IMR-90 (cell line): ENCODE measurements at regions not wholly inside any gene's neighbourhood (a gene's known extent, or its start where the extent isn't known, plus 50 kb on each side); places are given as distances from the start of the nearest gene placed in this dataset.

Experiments used
- ATAC-seq: fragments of 200-7000 bp; cut with Tn5 transposase; 2 replicates; pipeline ENCODE4 v1.9.1; 2020; ENCODE audit warnings: low read depth, mild to moderate bottlenecking, moderate library complexity
- BruUV-seq: library from RNA; stranded (reverse); fragments of 400-500 nt; replicated peaks from 2 replicates; lab custom pipeline; 2021; lab: Mats Ljungman, UMichigan
- CTCF ChIA-PET: fragments of 300-600 bp; formaldehyde crosslinking; extraction: SDS; loops from one replicate; lab custom pipeline; 2021; ENCODE audit warnings: antibody characterized with exemption; lab: Yijun Ruan, JAX
- POLR2A ChIA-PET: fragments of 300-600 bp; sonication (Branson Sonifier 250); formaldehyde crosslinking; loops from one replicate; lab custom pipeline; 2022; ENCODE audit warnings: antibody characterized with exemption; ENCODE audit not compliant: unreplicated experiment; lab: Charles Lee
- DNase-seq: peaks from one replicate; pipeline ENCODE4 v3.0.0; 2013
- H2AFZ ChIP-seq: replicated peaks from 2 replicates; pipeline ENCODE3; 2013; ENCODE audit warnings: low read length, mild to moderate bottlenecking; ENCODE audit not compliant: poor library complexity
- H2AK5ac ChIP-seq: 2 replicates; pipeline ENCODE4 v1.6.1; 2013; ENCODE audit warnings: low read depth, low read length, inconsistent platforms
- H2AK9ac ChIP-seq: replicated peaks from 2 replicates; pipeline ENCODE3; 2013; ENCODE audit warnings: mild to moderate bottlenecking, low read depth, low read length, moderate library complexity; ENCODE audit not compliant: poor library complexity
- H2BK120ac ChIP-seq: 2 replicates; pipeline ENCODE4 v1.6.1; 2013; ENCODE audit warnings: low read depth, low read length, inconsistent platforms
- H2BK15ac ChIP-seq: 3 replicates; pipeline ENCODE4 v1.6.1; 2013; ENCODE audit warnings: low read depth, low read length, inconsistent platforms
- H2BK20ac ChIP-seq: 2 replicates; pipeline ENCODE4 v1.6.1; 2013; ENCODE audit warnings: low read depth, mild to moderate bottlenecking, inconsistent platforms, low read length, moderate library complexity
- H2BK5ac ChIP-seq: 2 replicates; pipeline ENCODE4 v1.6.1; 2013; ENCODE audit warnings: mild to moderate bottlenecking, low read depth, low read length, inconsistent platforms; ENCODE audit not compliant: poor library complexity, severe bottlenecking
- H3K14ac ChIP-seq: replicated peaks from 2 replicates; pipeline ENCODE4 v1.6.1; 2013; ENCODE audit warnings: low read depth, low read length, inconsistent platforms
- H3K18ac ChIP-seq: 2 replicates; pipeline ENCODE4 v1.6.1; 2013; ENCODE audit warnings: low read depth, low read length, control low read depth
- H3K23ac ChIP-seq: 2 replicates; pipeline ENCODE4 v1.6.1; 2013; ENCODE audit warnings: low read depth, low read length, inconsistent platforms
- H3K27ac ChIP-seq: 2 replicates; pipeline ENCODE4 v1.5.1; 2013; ENCODE audit warnings: mild to moderate bottlenecking, control low read depth, low read length; ENCODE audit not compliant: insufficient read depth
- H3K27me3 ChIP-seq: 2 replicates; pipeline ENCODE4 v1.6.1; 2013; ENCODE audit warnings: low read length; ENCODE audit not compliant: control insufficient read depth, insufficient read depth
- H3K36me3 ChIP-seq: 2 replicates; pipeline ENCODE4 v1.6.1; 2013; ENCODE audit warnings: low read length, mixed read lengths; ENCODE audit not compliant: control insufficient read depth, insufficient read depth
- H3K4ac ChIP-seq: 2 replicates; pipeline ENCODE4 v1.6.1; 2013; ENCODE audit warnings: low read depth, low read length, inconsistent platforms
- H3K4me1 ChIP-seq: 2 replicates; pipeline ENCODE4 v1.6.1; 2013; ENCODE audit warnings: low read length, mixed read lengths; ENCODE audit not compliant: control insufficient read depth, insufficient read depth
- H3K4me2 ChIP-seq: 2 replicates; pipeline ENCODE4 v1.6.1; 2013; ENCODE audit warnings: low read depth, mild to moderate bottlenecking, control low read depth, low read length, moderate library complexity
- H3K4me3 ChIP-seq: 2 replicates; pipeline ENCODE4 v1.5.1; 2013; ENCODE audit warnings: low read depth, mild to moderate bottlenecking, control low read depth, low read length, moderate library complexity; ENCODE audit not compliant: insufficient read depth
- H3K56ac ChIP-seq: 2 replicates; pipeline ENCODE4 v1.6.1; 2013; ENCODE audit warnings: low read length, inconsistent platforms; ENCODE audit not compliant: insufficient read depth; ENCODE audit errors: extremely low read depth
- H3K79me1 ChIP-seq, 2 experiments: 2 replicates each; pipeline ENCODE4 v1.6.1; 2013; ENCODE audit warnings: low read length in 2 of 2, inconsistent platforms in 1 of 2, low read depth in 1 of 2
- H3K9ac ChIP-seq: 2 replicates; pipeline ENCODE4 v1.6.1; 2013; ENCODE audit warnings: low read depth, low read length, control low read depth
- H3K9me1 ChIP-seq: 2 replicates; pipeline ENCODE4 v1.6.1; 2013; ENCODE audit warnings: low read length, inconsistent platforms; ENCODE audit not compliant: insufficient read depth
- H3K9me3 ChIP-seq: 2 replicates; pipeline ENCODE4 v1.6.1; 2013; ENCODE audit warnings: low read length; ENCODE audit not compliant: control insufficient read depth, insufficient read depth
- H4K20me1 ChIP-seq: 2 replicates; pipeline ENCODE4 v1.6.1; 2013; ENCODE audit warnings: low read length, inconsistent platforms; ENCODE audit not compliant: insufficient read depth
- H4K5ac ChIP-seq: 2 replicates; pipeline ENCODE4 v1.6.1; 2013; ENCODE audit warnings: mild to moderate bottlenecking, low read depth, low read length, control low read depth
- H4K8ac ChIP-seq, 2 experiments: 2 replicates each; pipeline ENCODE4 v1.6.1; 2013; ENCODE audit warnings: low read depth in 2 of 2, low read length in 2 of 2, control low read depth in 1 of 2, inconsistent platforms in 1 of 2
- H4K91ac ChIP-seq: 2 replicates; pipeline ENCODE4 v1.6.1; 2013; ENCODE audit warnings: low read depth, low read length, inconsistent platforms; ENCODE audit not compliant: insufficient read depth
- CEBPB ChIP-seq: IDR thresholded peaks from 2 replicates; pipeline ENCODE4 v1.6.1; 2012; ENCODE audit warnings: low read depth, low read length, improper control_type of control experiment
- ELK1 ChIP-seq: fragments of 150-350 bp; IDR thresholded peaks from 2 replicates; pipeline ENCODE4 v1.6.1; 2016; ENCODE audit warnings: low read depth, mild to moderate bottlenecking, low read length, moderate library complexity, borderline replicate concordance
- RAD21 ChIP-seq: IDR thresholded peaks from 2 replicates; pipeline ENCODE4 v1.6.1; 2012; ENCODE audit warnings: low read length, improper control_type of control experiment
- SMC3 ChIP-seq: fragments of 150-350 bp; IDR thresholded peaks from 2 replicates; pipeline ENCODE4 v1.6.1; 2016; ENCODE audit warnings: low read depth, mild to moderate bottlenecking, antibody characterized with exemption, low read length, moderate library complexity
- WGBS, 2 experiments: methylation state at CpG; one replicate each; pipeline versions ENCODE4 v1.1.5 to v1.1.7; 2013; ENCODE audit warnings: missing lambda C conversion rate in 2 of 2; ENCODE audit not compliant: insufficient read length in 1 of 2; ENCODE audit errors: extremely low coverage in 2 of 2; 5-methylcytosine and 5-hydroxymethylcytosine counted together
- dilution Hi-C: fragments of 300-500 bp; cut with HindIII; formaldehyde crosslinking; loops from one replicate; pipeline ENCODE4 v1.14.3; 2018; ENCODE audit warnings: low sequenced_read_pairs; ENCODE audit not compliant: unreplicated experiment
- in situ Hi-C: fragments of 300-500 bp; cut with MboI; formaldehyde crosslinking; loops from 3 replicates; pipeline ENCODE4 v1.14.3; 2019; ENCODE audit warnings: low sequenced_read_pairs, inconsistent platforms, mixed read lengths
- intact Hi-C: fragments of 100-400 bp; cut with micrococcal nuclease; formaldehyde crosslinking; loops from 2 replicates; pipeline ENCODE4 v1.10.0; 2022

- H3K36me3 ChIP-seq = no peaks in the 10 kb centered on the region
- H3K27me3 ChIP-seq = no peaks in the 10 kb centered on the region
- no peaks in the 10 kb centered on the region for H3K79me1 ChIP-seq
- no peak overlapping the region for H2AK9ac ChIP-seq
- in situ Hi-C loops (no loop called here), dilution Hi-C loops (no loop called here), intact Hi-C loops (no loop called here)
- no peak overlapping the region for H3K18ac ChIP-seq
- H2AK5ac ChIP-seq = no peak overlapping the region
- H4K5ac ChIP-seq = no peak overlapping the region
- no peak overlapping the region; a peak in 1 of 4 replicates for H4K8ac ChIP-seq
- H3K9me1 ChIP-seq = peaks cover 11% of the 10 kb centered on the region; the same call in 1 of the 2 replicates
- no peak overlapping the region for H3K14ac ChIP-seq
- H2BK5ac ChIP-seq = no peak overlapping the region
- no CpG with 5 or more reads among the region's 6 CpGs for WGBS, 2 experiments
- H2BK120ac ChIP-seq = no peak overlapping the region; the same call in 1 of the 2 replicates
- H3K56ac ChIP-seq = no peak overlapping the region
- no peak for TF ChIP-seq RAD21
- TF ChIP-seq ELK1 = no peak
- TF ChIP-seq SMC3 = no peak
- TF ChIP-seq CEBPB = peak; percentile 66
- peaks cover 9% of the 10 kb centered on the region for H3K4me1 ChIP-seq
- no peak overlapping the region for H3K27ac ChIP-seq
- no peak overlapping the region for H3K23ac ChIP-seq
- H4K20me1 ChIP-seq = no peaks in the 10 kb centered on the region
- H4K91ac ChIP-seq = no peak overlapping the region
- no peaks in the 10 kb centered on the region for H3K9me3 ChIP-seq
- H3K4me3 ChIP-seq = no peak overlapping the region
- no peak overlapping the region for H3K4ac ChIP-seq
- H3K4me2 ChIP-seq = no peak overlapping the region
- no peak for DNase-seq
- no peak for ATAC-seq
- ChIA-PET POLR2A (no interaction called here), CTCF (no interaction called here)
- BruUV-seq = no TSS peak
- H2BK20ac ChIP-seq = no peak overlapping the region
- H2BK15ac ChIP-seq = no peak overlapping the region; the same call in 2 of the 3 replicates
- H3K9ac ChIP-seq = no peak overlapping the region
- H2AFZ ChIP-seq = no peak overlapping the region
Observed at GRCh38 chr12:89872922-89873630, 164.4 kb upstream of the ATP2B1 start.
